Thyroid gland (tissue), 4 donors: ENCODE measurements at regions not wholly inside any gene's neighbourhood (a gene's known extent, or its start where the extent isn't known, plus 50 kb on each side); places are given as distances from the start of the nearest gene placed in this dataset.

ENCODE experiments used
- DNase-seq, 2 donors: peaks; one replicate each; pipeline ENCODE4 v3.0.0-alpha.2; 2019
- H3K27ac ChIP-seq, 3 donors: fragments of 200-600 bp; sonication (generic); 1 replicate in 2 of 3; 2 replicates in 1 of 3; pipeline ENCODE4 v1.5.1; 2016 to 2019; ENCODE audit warnings: mild to moderate bottlenecking in 1 of 3, moderate library complexity in 1 of 3
- H3K27me3 ChIP-seq: fragments of 200-600 bp; sonication (generic); one replicate; pipeline ENCODE4 v1.5.1; 2019
- H3K36me3 ChIP-seq, 2 donors: fragments of 200-600 bp; sonication (generic); one replicate each; pipeline ENCODE4 v1.5.1; 2016 to 2019
- H3K4me1 ChIP-seq, 2 donors: fragments of 200-600 bp; sonication (generic); one replicate each; pipeline ENCODE4 v1.5.1; 2017 to 2019
- H3K4me3 ChIP-seq, 3 donors: fragments of 200-600 bp; sonication (generic); replicated peaks in 1 of 3; 1 replicate in 2 of 3; 2 replicates in 1 of 3; pipeline ENCODE4 v1.5.1; 2016; ENCODE audit warnings: mild to moderate bottlenecking in 1 of 3
- H3K9me3 ChIP-seq: fragments of 200-600 bp; sonication (generic); one replicate; pipeline ENCODE4 v1.5.1; 2017
- CTCF ChIP-seq, 6 experiments: fragments of 200-600 bp in 3 of 6; fragments of 450-650 bp in 3 of 6; sonication (generic) in 3 of 6; IDR thresholded peaks; one replicate each; pipeline ENCODE4 v1.5.1; 2016 to 2019; ENCODE audit warnings: antibody characterized with exemption in 6 of 6, mild to moderate bottlenecking in 2 of 6, inconsistent platforms in 1 of 6, moderate library complexity in 1 of 6
- POLR2A ChIP-seq, 2 donors: fragments of 450-650 bp; IDR thresholded peaks; one replicate each; pipeline ENCODE4 v1.6.1; 2017; ENCODE audit warnings: antibody characterized with exemption in 2 of 2, mild to moderate bottlenecking in 2 of 2, moderate library complexity in 1 of 2
- WGBS, 2 donors: methylation state at CpG; one replicate each; pipeline ENCODE4 v1.1.5; 2017; 5-methylcytosine and 5-hydroxymethylcytosine counted together
- intact Hi-C: fragments of 100-400 bp; cut with DNase I; formaldehyde crosslinking; loops from one replicate; pipeline ENCODE4 v1.15.1; 2023

- TF ChIP-seq POLR2A (IDR thresholded peaks at IDR 0.05): no peak
- no peak for TF ChIP-seq CTCF (IDR thresholded peaks at IDR 0.05)
- DNase-seq: no peak
- H3K36me3 ChIP-seq: no peaks in the 10 kb centered on the region
- no peaks in the 10 kb centered on the region for H3K4me1 ChIP-seq
- 85 to 89% methylated on average over 9 of the region's 9 CpGs for WGBS, 2 donors
- intact Hi-C loops: no loop called here
- H3K4me3 ChIP-seq: no peak overlapping the region
- no peaks in the 10 kb centered on the region for H3K9me3 ChIP-seq
- H3K27ac ChIP-seq: no peak overlapping the region
- H3K27me3 ChIP-seq: no peaks in the 10 kb centered on the region
These were observed 333.8 kb upstream of the TNP1 start for GRCh38 chr2:217193431-217194340.

- WGBS, 2 donors: 85 to 91% methylated on average over 2 of the region's 2 CpGs
- Histone ChIP-seq H3K27ac (no peak overlapping the region), H3K4me3 (no peak overlapping the region), H3K27me3 (no peaks in the 10 kb centered on the region), H3K36me3 (no peaks in the 10 kb centered on the region), H3K4me1 (no peaks in the 10 kb centered on the region), H3K9me3 (no peaks in the 10 kb centered on the region)
- intact Hi-C loops: no loop called here
- DNase-seq: no peak
- TF ChIP-seq CTCF (IDR thresholded peaks at IDR 0.05) (no peak), POLR2A (IDR thresholded peaks at IDR 0.05) (no peak)
These were observed 332.5 kb upstream of the TNP1 start for GRCh38 chr2:217192366-217192765.

GRCh38 chr2:217189747-217190146 is 329.9 kb upstream of the TNP1 start:
- H3K27me3 ChIP-seq: no peaks in the 10 kb centered on the region
- no peak overlapping the region for H3K4me3 ChIP-seq
- no peaks in the 10 kb centered on the region for H3K4me1 ChIP-seq
- H3K27ac ChIP-seq: no peak overlapping the region
- DNase-seq: no peak
- 96 to 98% methylated on average over 2 of the region's 2 CpGs for WGBS, 2 donors
- H3K9me3 ChIP-seq: no peaks in the 10 kb centered on the region
- intact Hi-C loops: no loop called here
- TF ChIP-seq POLR2A (IDR thresholded peaks at IDR 0.05) (no peak), CTCF (IDR thresholded peaks at IDR 0.05) (no peak)
- no peaks in the 10 kb centered on the region for H3K36me3 ChIP-seq

- TF ChIP-seq CTCF (IDR thresholded peaks at IDR 0.05) (no peak), POLR2A (IDR thresholded peaks at IDR 0.05) (no peak)
- intact Hi-C loops: no loop called here
- Histone ChIP-seq H3K27me3 (no peaks in the 10 kb centered on the region), H3K4me3 (no peak overlapping the region), H3K27ac (no peak overlapping the region), H3K36me3 (no peaks in the 10 kb centered on the region), H3K4me1 (no peaks in the 10 kb centered on the region), H3K9me3 (no peaks in the 10 kb centered on the region)
- 93 to 97% methylated on average over 6 of the region's 6 CpGs for WGBS, 2 donors
- DNase-seq: no peak
These were observed 329.3 kb upstream of the TNP1 start for GRCh38 chr2:217189131-217189530.

GRCh38 chr2:217186668-217187159 is 326.9 kb upstream of the TNP1 start:
- no peaks in the 10 kb centered on the region for H3K36me3 ChIP-seq
- H3K9me3 ChIP-seq: no peaks in the 10 kb centered on the region
- DNase-seq: peak; percentile 6 to 8
- H3K27me3 ChIP-seq: no peaks in the 10 kb centered on the region
- intact Hi-C loops: no loop called here
- peaks cover 0 to 4% of the 10 kb centered on the region in 2 donors for H3K4me1 ChIP-seq
- 71 to 74% methylated on average over 3 of the region's 3 CpGs for WGBS, 2 donors
- peak overlapping the region in 1 of 3 donors; percentile 33 for H3K27ac ChIP-seq
- H3K4me3 ChIP-seq: no peak overlapping the region
- TF ChIP-seq CTCF (IDR thresholded peaks at IDR 0.05): no peak
